ENCODE measurements at regions not wholly inside any gene's neighbourhood (a gene's known extent, or its start where the extent isn't known, plus 50 kb on each side); places are given as distances from the start of the nearest gene placed in this dataset.

- H3K27ac ChIP-seq: no peak overlapping the region
- H3K9me3 ChIP-seq: no peaks in the 10 kb centered on the region
- intact Hi-C loops (cut with DNase I; ENCODE audit: low total_unique reads): no loop called here
- TF ChIP-seq POLR2AphosphoS5 (IDR thresholded peaks at IDR 0.05) (no peak), POLR2A (IDR thresholded peaks at IDR 0.05) (no peak), CTCF (IDR thresholded peaks at IDR 0.05) (no peak)
- no peaks in the 10 kb centered on the region for H3K27me3 ChIP-seq
- no peak for DNase-seq (ENCODE audit: low spot score in 2 of 2)
- H3K4me1 ChIP-seq: no peaks in the 10 kb centered on the region
- H3K36me3 ChIP-seq: no peaks in the 10 kb centered on the region
- no peak overlapping the region for H3K4me3 ChIP-seq
These were observed 60.9 kb upstream of the COL1A2 start for GRCh38 chr7:94333810-94334209.

GRCh38 chr7:94335586-94335985 is 59.1 kb upstream of the COL1A2 start:
- Histone ChIP-seq H3K4me3 (no peak overlapping the region), H3K27me3 (no peaks in the 10 kb centered on the region), H3K4me1 (no peaks in the 10 kb centered on the region), H3K9me3 (no peaks in the 10 kb centered on the region), H3K36me3 (no peaks in the 10 kb centered on the region), H3K27ac (no peak overlapping the region)
- TF ChIP-seq CTCF (IDR thresholded peaks at IDR 0.05): no peak
- no peak for TF ChIP-seq POLR2A (IDR thresholded peaks at IDR 0.05)
- TF ChIP-seq POLR2AphosphoS5 (IDR thresholded peaks at IDR 0.05): no peak
- no peak for DNase-seq (ENCODE audit: low spot score in 2 of 2)
- intact Hi-C loops (cut with DNase I; ENCODE audit: low total_unique reads): no loop called here

- intact Hi-C loops (cut with DNase I; ENCODE audit: low total_unique reads): no loop called here
- Histone ChIP-seq H3K9me3 (no peaks in the 10 kb centered on the region), H3K27me3 (no peaks in the 10 kb centered on the region), H3K4me1 (no peaks in the 10 kb centered on the region), H3K27ac (no peak overlapping the region), H3K4me3 (no peak overlapping the region), H3K36me3 (no peaks in the 10 kb centered on the region)
- no peak for DNase-seq (ENCODE audit: low spot score in 2 of 2)
- no peak for TF ChIP-seq POLR2AphosphoS5 (IDR thresholded peaks at IDR 0.05)
- no peak for TF ChIP-seq POLR2A (IDR thresholded peaks at IDR 0.05)
- TF ChIP-seq CTCF (IDR thresholded peaks at IDR 0.05): no peak
These were observed 58.7 kb upstream of the COL1A2 start for GRCh38 chr7:94336009-94336408.

- H3K4me1 ChIP-seq: no peaks in the 10 kb centered on the region
- H3K27me3 ChIP-seq: no peaks in the 10 kb centered on the region
- H3K9me3 ChIP-seq: no peaks in the 10 kb centered on the region
- H3K4me3 ChIP-seq: no peak overlapping the region
- no peaks in the 10 kb centered on the region for H3K36me3 ChIP-seq
- intact Hi-C loops (cut with DNase I; ENCODE audit: low total_unique reads): no loop called here
- no peak overlapping the region for H3K27ac ChIP-seq
- DNase-seq (ENCODE audit: low spot score in 2 of 2): no peak
- TF ChIP-seq POLR2A (IDR thresholded peaks at IDR 0.05) (no peak), POLR2AphosphoS5 (IDR thresholded peaks at IDR 0.05) (no peak), CTCF (IDR thresholded peaks at IDR 0.05) (no peak)
These were observed 55.7 kb upstream of the COL1A2 start for GRCh38 chr7:94338921-94339371.

GRCh38 chr7:94344826-94345225 is 49.9 kb upstream of the COL1A2 start:
- DNase-seq (ENCODE audit: low spot score in 2 of 2): no peak
- Histone ChIP-seq H3K4me1 (no peaks in the 10 kb centered on the region), H3K27ac (no peak overlapping the region), H3K27me3 (no peaks in the 10 kb centered on the region), H3K4me3 (no peak overlapping the region), H3K36me3 (no peaks in the 10 kb centered on the region), H3K9me3 (no peaks in the 10 kb centered on the region)
- intact Hi-C loops (cut with DNase I; ENCODE audit: low total_unique reads): no loop called here
- TF ChIP-seq POLR2A (IDR thresholded peaks at IDR 0.05): no peak

Measured in breast epithelium (tissue), 4 donors.